ENCODE measurements at regions not wholly inside any gene's neighbourhood (a gene's known extent, or its start where the extent isn't known, plus 50 kb on each side); places are given as distances from the start of the nearest gene placed in this dataset.
A peak's percentile ranks its signal among the peaks of the same experiment; 100 is the strongest.

DNA sequence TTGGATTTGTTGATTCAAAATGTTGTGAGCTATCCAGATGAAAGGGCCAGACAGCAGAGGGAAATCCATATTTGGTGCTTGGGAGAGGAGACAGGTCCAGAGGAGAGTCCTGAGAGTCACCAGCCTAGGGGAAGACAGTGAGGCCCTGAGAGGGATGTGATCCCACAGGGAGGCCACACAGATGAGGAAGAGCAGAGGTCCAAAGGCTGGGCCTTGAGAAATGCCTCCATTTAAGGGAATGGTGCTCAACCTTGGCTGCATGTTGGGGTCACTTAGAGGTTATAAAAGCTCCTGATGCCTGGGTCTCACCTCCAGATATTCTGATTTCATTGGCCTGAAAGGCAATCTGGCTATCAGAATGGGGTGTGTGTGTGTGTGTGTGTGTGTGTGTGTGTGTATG lies 194.9 kb downstream of the UTP18 start:
- no peak for ATAC-seq
- H3K36me3 ChIP-seq: no peaks in the 10 kb centered on the region
- no peak overlapping the region for H3K4me3 ChIP-seq
- DNase-seq: no peak
- H3K27ac ChIP-seq: no peak overlapping the region
- H3K4me1 ChIP-seq: no peaks in the 10 kb centered on the region
- intact Hi-C loops (cut with DNase I): no loop called here
- peaks cover 0 to 2% of the 10 kb centered on the region in 2 donors for H3K9me3 ChIP-seq
- no peaks in the 10 kb centered on the region for H3K27me3 ChIP-seq
- TF ChIP-seq, protein P1, sequence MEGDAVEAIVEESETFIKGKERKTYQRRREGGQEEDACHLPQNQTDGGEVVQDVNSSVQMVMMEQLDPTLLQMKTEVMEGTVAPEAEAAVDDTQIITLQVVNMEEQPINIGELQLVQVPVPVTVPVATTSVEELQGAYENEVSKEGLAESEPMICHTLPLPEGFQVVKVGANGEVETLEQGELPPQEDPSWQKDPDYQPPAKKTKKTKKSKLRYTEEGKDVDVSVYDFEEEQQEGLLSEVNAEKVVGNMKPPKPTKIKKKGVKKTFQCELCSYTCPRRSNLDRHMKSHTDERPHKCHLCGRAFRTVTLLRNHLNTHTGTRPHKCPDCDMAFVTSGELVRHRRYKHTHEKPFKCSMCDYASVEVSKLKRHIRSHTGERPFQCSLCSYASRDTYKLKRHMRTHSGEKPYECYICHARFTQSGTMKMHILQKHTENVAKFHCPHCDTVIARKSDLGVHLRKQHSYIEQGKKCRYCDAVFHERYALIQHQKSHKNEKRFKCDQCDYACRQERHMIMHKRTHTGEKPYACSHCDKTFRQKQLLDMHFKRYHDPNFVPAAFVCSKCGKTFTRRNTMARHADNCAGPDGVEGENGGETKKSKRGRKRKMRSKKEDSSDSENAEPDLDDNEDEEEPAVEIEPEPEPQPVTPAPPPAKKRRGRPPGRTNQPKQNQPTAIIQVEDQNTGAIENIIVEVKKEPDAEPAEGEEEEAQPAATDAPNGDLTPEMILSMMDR (IDR thresholded peaks at IDR 0.05): no peak

DNA sequence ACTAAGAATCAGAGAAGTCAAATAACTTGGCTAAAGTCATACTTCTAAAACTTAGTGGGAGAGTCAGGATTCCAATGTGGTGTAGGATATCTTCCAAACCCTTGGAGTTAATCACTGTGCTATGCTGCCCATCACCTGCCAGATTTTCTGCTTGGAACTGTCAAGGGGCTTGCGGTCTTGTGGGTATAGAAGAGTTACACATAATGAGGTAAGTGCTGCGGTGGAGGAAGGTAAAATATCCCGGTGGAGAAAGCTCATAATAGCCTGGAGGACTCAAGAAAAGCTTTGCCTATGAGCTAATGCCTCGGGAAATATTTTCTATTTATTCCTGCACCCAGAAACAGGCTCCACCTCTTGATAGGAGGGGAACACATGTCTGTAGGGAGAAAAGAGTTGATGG lies 195.6 kb downstream of the UTP18 start:
- no peak for ATAC-seq
- Histone ChIP-seq H3K27me3 (no peaks in the 10 kb centered on the region), H3K27ac (no peak overlapping the region), H3K36me3 (no peaks in the 10 kb centered on the region), H3K9me3 (peaks cover 0 to 2% of the 10 kb centered on the region in 2 donors), H3K4me3 (no peak overlapping the region), H3K4me1 (no peaks in the 10 kb centered on the region)
- intact Hi-C loops (cut with DNase I): no loop called here
- TF ChIP-seq, protein P1 (IDR thresholded peaks at IDR 0.05): no peak
- DNase-seq: no peak

DNA sequence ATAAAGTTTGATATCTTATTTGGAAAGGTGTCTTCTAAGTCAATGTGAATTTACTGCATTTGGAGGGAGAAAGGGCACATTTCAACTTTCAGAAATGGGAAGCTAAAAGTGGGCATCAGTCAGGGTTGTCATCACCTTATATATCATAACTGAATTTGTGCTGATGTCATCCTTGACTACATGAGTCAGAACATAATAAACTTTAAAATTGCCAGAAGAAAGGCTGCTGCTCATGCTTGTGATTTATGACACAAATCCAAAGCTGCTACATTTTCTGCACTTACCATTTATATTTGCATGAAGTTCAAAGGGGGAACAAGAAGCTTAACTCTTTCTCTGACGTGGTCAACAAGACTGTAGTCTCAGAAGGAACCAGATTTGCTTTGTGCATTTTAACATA lies 196.6 kb downstream of the UTP18 start:
- no peak for ATAC-seq
- no peaks in the 10 kb centered on the region for H3K9me3 ChIP-seq
- H3K36me3 ChIP-seq: no peaks in the 10 kb centered on the region
- TF ChIP-seq, protein P1 (IDR thresholded peaks at IDR 0.05): no peak
- no peak overlapping the region for H3K27ac ChIP-seq
- DNase-seq: no peak
- no peak overlapping the region for H3K4me3 ChIP-seq
- intact Hi-C loops (cut with DNase I): no loop called here
- no peaks in the 10 kb centered on the region for H3K27me3 ChIP-seq
- no peaks in the 10 kb centered on the region for H3K4me1 ChIP-seq

DNA sequence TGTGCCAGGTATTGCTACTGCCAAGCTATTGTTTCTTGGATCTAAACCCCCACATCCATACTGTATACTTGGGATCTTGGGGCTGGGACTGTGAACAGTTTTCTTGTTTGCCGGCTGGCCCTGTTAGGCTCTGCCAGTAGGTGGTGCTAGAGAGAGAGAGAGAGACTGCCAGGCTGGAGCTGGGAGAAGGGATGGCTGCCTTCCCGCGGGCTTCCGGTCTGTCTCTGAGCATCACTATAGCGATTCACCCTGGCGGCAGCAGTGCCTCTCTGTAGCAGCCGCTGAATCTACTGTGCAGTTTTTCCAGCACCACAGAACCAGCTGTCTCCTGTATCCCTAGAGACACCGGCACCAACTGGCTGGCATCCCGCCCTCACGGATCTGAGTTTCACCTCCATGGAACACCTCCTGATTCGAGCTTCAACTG lies 201.2 kb downstream of the UTP18 start:
- Histone ChIP-seq H3K36me3 (no peaks in the 10 kb centered on the region), H3K27me3 (peaks cover 0 to 12% of the 10 kb centered on the region in 2 donors), H3K27ac (no peak overlapping the region), H3K4me3 (no peak overlapping the region), H3K4me1 (no peaks in the 10 kb centered on the region), H3K9me3 (no peaks in the 10 kb centered on the region)
- DNase-seq: peak in 3 of 4 donors; percentile 28 to 80 (median 39)
- TF ChIP-seq, protein P1 (IDR thresholded peaks at IDR 0.05): peak; percentile 69 to 81
- intact Hi-C loops (cut with DNase I): no loop called here
- ATAC-seq: peak; percentile 98

DNA sequence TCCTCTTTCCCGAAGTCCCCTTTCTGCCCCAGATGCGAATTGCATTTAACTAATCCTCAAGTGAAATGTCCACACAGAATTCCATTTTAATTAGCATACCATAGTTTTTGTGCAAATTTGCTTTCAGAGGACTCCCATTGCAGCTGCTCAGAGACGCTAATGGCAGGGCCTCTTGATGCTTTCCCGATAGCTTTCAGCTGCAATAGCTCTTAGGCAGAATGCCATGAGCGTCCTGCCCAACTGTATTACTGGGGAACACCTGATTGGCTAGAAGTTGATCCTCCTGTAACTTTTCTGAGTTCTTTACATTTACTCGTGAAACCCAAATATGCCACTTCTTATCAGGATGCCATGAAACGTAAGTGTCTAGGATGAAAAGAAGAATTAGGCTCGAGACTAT lies 203.0 kb downstream of the UTP18 start:
- TF ChIP-seq, protein P1 (IDR thresholded peaks at IDR 0.05): no peak
- Histone ChIP-seq H3K27ac (no peak overlapping the region), H3K36me3 (no peaks in the 10 kb centered on the region), H3K4me1 (no peaks in the 10 kb centered on the region), H3K4me3 (no peak overlapping the region), H3K27me3 (peaks cover 0 to 12% of the 10 kb centered on the region in 2 donors), H3K9me3 (no peaks in the 10 kb centered on the region)
- no peak for ATAC-seq
- intact Hi-C loops (cut with DNase I): no loop called here
- no peak for DNase-seq

Data from left lung (tissue), 4 donors.